HFFc6 (cell line): ENCODE measurements at regions not wholly inside any gene's neighbourhood (a gene's known extent, or its start where the extent isn't known, plus 50 kb on each side); places are given as distances from the start of the nearest gene placed in this dataset.

Experiments used
- DNase-seq: peaks from one replicate; pipeline ENCODE4 v3.0.0-alpha.2; 2018
- H3K27ac Mint-ChIP-seq: 2 replicates; pipeline ENCODE4 v1.8.0; 2020; ENCODE audit warnings: mild to moderate bottlenecking, mixed read lengths
- H3K27me3 Mint-ChIP-seq: 2 replicates; pipeline ENCODE4 v1.8.0; 2021; ENCODE audit warnings: mild to moderate bottlenecking, moderate library complexity, mixed read lengths; ENCODE audit not compliant: insufficient read depth
- H3K36me3 Mint-ChIP-seq: 2 replicates; pipeline ENCODE4 v1.8.0; 2021; ENCODE audit warnings: low read depth, mixed read lengths
- H3K4me1 Mint-ChIP-seq: 2 replicates; pipeline ENCODE4 v1.8.0; 2020; ENCODE audit warnings: low read depth, mixed read lengths
- H3K4me3 Mint-ChIP-seq: 2 replicates; pipeline ENCODE4 v1.8.0; 2020; ENCODE audit warnings: mild to moderate bottlenecking, moderate library complexity, mixed read lengths
- H3K9me3 Mint-ChIP-seq: 2 replicates; pipeline ENCODE4 v1.8.0; 2020; ENCODE audit warnings: mild to moderate bottlenecking, mixed read lengths
- TF ChIP-seq, protein P1 (sequence below): fragments of 200-600 bp; sonication (generic); IDR thresholded peaks from 2 replicates; pipeline ENCODE4 v1.5.0; 2021; ENCODE audit warnings: antibody characterized with exemption, mild to moderate bottlenecking

DNA sequence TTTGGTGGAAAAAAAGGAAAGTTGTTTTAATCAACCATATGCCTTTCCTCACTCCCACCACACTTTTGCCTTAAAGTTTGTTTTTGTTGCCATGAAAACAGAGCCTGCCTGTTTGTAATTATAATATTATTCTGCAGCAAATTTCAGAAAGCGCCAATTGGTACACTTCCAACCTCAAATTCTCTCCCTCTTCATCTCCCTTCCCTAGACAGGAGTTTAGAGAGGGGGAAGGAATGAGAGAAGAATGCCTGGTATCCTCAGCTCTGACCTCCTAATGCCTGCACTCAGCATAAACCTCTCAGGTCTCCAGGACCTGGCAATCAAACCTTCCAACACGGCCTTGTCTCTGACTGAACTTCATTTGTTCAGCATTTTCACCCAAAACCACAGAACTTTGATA is 138.4 kb upstream of the HCCS start:
- H3K27ac Mint-ChIP-seq: no peak overlapping the region
- no peak for DNase-seq

DNA sequence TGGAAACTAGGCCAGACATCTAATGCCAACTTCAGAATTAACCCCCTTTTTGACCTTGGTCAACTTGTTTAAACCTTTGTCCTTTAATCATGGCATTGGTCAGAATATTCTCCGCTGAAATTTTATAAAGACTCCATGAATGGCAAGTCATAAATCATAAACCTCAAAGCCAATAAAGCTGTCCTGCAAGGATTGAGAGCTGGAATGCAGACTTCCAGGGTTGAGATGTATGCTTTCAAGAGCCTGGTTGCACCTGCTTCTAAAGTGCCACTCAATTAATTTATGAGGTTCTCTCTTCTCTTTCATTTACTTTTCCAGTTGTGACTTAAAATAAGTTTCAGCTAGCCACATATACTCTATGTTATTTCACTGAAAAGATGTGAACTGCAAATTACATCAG is 136.2 kb upstream of the HCCS start:
- no peaks in the 10 kb centered on the region for H3K36me3 Mint-ChIP-seq
- H3K9me3 Mint-ChIP-seq: no peaks in the 10 kb centered on the region
- no peak overlapping the region for H3K27ac Mint-ChIP-seq
- TF ChIP-seq, protein P1, sequence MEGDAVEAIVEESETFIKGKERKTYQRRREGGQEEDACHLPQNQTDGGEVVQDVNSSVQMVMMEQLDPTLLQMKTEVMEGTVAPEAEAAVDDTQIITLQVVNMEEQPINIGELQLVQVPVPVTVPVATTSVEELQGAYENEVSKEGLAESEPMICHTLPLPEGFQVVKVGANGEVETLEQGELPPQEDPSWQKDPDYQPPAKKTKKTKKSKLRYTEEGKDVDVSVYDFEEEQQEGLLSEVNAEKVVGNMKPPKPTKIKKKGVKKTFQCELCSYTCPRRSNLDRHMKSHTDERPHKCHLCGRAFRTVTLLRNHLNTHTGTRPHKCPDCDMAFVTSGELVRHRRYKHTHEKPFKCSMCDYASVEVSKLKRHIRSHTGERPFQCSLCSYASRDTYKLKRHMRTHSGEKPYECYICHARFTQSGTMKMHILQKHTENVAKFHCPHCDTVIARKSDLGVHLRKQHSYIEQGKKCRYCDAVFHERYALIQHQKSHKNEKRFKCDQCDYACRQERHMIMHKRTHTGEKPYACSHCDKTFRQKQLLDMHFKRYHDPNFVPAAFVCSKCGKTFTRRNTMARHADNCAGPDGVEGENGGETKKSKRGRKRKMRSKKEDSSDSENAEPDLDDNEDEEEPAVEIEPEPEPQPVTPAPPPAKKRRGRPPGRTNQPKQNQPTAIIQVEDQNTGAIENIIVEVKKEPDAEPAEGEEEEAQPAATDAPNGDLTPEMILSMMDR: no peak
- H3K4me1 Mint-ChIP-seq: peaks cover 12% of the 10 kb centered on the region; the same call in 1 of the 2 replicates
- H3K4me3 Mint-ChIP-seq: no peak overlapping the region
- no peak for DNase-seq
- H3K27me3 Mint-ChIP-seq: no peaks in the 10 kb centered on the region

More for the DNA sequence above, 138.4 kb upstream of the HCCS start:
- Mint-ChIP-seq H3K4me3 (no peak overlapping the region), H3K9me3 (no peaks in the 10 kb centered on the region), H3K27me3 (no peaks in the 10 kb centered on the region), H3K4me1 (peaks cover 10% of the 10 kb centered on the region; the same call in 1 of the 2 replicates), H3K36me3 (no peaks in the 10 kb centered on the region)
- TF ChIP-seq, protein P1: no peak

DNA sequence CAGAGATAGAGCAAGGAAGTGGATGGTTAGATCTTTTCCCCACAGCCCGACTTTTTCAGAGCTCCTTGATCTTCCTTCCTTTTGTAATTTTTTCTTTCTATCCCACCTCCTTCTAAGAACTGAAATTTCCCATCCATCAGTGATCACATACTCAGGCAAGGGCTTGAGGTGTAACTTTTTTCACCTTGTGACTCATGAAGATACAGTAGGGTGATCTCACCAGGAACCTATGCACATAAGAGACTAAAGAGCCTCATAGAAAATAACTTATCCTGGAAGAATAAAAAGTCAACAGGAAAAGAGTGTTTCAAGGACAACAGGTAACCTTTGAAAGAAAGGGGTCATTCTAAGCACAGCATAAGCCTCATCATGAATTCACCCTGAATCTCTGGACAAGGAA is 131.2 kb upstream of the HCCS start:
- TF ChIP-seq, protein P1: no peak
- Mint-ChIP-seq H3K4me3 (no peak overlapping the region), H3K4me1 (peaks cover 11% of the 10 kb centered on the region), H3K36me3 (no peaks in the 10 kb centered on the region), H3K27ac (no peak overlapping the region), H3K27me3 (no peaks in the 10 kb centered on the region), H3K9me3 (no peaks in the 10 kb centered on the region)
- DNase-seq: no peak

DNA sequence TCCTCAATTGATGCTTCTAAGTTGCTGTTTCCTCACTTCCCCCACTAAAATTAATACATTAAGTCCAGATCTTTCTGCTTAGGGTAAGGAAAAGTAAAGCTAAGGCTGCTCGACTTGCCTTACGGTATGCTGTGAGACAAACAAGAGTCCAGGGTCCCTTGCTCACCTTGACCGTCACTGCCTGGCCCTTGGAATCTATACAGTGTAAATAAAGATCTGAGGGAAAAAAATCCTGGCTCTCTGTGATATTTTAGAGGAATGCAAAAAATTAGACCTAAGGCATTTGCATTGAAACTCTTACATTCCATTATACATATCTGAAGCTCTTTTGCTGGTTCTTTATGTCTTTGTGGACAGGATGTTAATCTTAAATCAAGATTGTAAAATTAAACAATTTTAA is 129.6 kb upstream of the HCCS start:
- Mint-ChIP-seq H3K27ac (no peak overlapping the region), H3K4me3 (no peak overlapping the region), H3K4me1 (peaks cover 14% of the 10 kb centered on the region), H3K36me3 (no peaks in the 10 kb centered on the region), H3K9me3 (no peaks in the 10 kb centered on the region), H3K27me3 (no peaks in the 10 kb centered on the region)
- TF ChIP-seq, protein P1: no peak
- DNase-seq: no peak

DNA sequence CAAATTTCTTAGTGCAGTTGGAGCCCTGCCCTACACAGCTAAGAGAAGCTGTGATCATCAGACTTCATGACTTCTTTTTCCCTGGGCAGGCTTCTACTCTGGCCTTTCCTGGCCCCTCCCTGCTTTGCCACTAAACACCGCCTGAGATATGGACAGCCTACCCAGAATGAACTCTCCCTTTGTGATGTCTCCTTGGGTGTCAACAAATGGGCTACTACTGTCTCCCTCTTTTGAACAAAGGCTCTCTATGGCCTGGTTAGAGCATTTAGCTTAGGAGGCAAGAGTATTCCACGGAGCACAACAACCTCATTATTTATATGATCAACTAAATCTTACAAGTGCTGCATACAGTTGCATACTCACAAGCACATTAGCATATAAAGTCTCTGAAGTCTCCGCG is 127.6 kb upstream of the HCCS start:
- Mint-ChIP-seq H3K36me3 (no peaks in the 10 kb centered on the region), H3K4me1 (peaks cover 18% of the 10 kb centered on the region), H3K9me3 (no peaks in the 10 kb centered on the region), H3K27me3 (no peaks in the 10 kb centered on the region), H3K27ac (no peak overlapping the region), H3K4me3 (no peak overlapping the region)
- TF ChIP-seq, protein P1: no peak
- no peak for DNase-seq

DNA sequence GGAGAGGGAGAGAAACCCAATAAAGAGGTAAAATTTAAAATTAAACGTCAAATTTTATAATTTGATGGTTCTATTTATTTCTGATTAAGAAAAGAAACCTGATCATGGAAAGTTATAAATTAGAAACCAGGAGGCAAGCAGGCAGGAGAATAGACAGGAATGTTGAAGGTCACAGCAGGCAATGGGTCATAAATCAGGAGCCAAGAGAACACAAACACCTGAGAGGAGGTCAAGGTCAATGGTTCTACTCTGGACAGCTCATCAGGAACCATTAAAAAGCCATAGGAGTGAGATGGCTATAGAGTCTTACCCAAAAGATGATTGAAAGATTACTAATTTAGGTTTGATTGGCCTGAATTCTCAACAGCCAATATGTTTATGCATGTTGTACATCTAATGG is 126.9 kb upstream of the HCCS start:
- Mint-ChIP-seq H3K36me3 (no peaks in the 10 kb centered on the region), H3K9me3 (no peaks in the 10 kb centered on the region), H3K4me1 (peaks cover 18% of the 10 kb centered on the region), H3K27me3 (no peaks in the 10 kb centered on the region), H3K27ac (no peak overlapping the region), H3K4me3 (no peak overlapping the region)
- DNase-seq: no peak
- TF ChIP-seq, protein P1: no peak
